ENCODE measurements at regions not wholly inside any gene's neighbourhood (a gene's known extent, or its start where the extent isn't known, plus 50 kb on each side); places are given as distances from the start of the nearest gene placed in this dataset.

GRCh38 chr4:166435449-166435848 lies 562.4 kb downstream of the TLL1 start:
- Histone ChIP-seq H3K4me2 (ENCODE audit: insufficient read depth in 1 of 2, low read depth in 2 of 2, low read length in 2 of 2) (no peak overlapping the region), H3K79me1 (ENCODE audit: low read depth, low read length) (no peaks in the 10 kb centered on the region), H3K27ac (ENCODE audit: low read depth, low read length) (no peak overlapping the region), H2BK20ac (ENCODE audit: low read length) (no peak overlapping the region), H3K18ac (ENCODE audit: extremely low read depth, low read length) (no peak overlapping the region), H3K4me3 (ENCODE audit: extremely low read depth in 1 of 4, insufficient read depth in 2 of 4, low read depth in 3 of 4, low read length in 4 of 4) (no peak overlapping the region), H4K8ac (ENCODE audit: extremely low read depth, insufficient read depth, low read length) (no peak overlapping the region), H2BK15ac (ENCODE audit: low read length) (no peak overlapping the region), H3K23ac (ENCODE audit: insufficient read length) (no peak overlapping the region), H2AFZ (ENCODE audit: low read length) (no peak overlapping the region), H3K27me3 (replicated peaks in 1 of 4; ENCODE audit: control insufficient read depth in 3 of 4, extremely low read depth in 1 of 4, insufficient read depth in 3 of 4, low read length in 3 of 4) (no peaks in the 10 kb centered on the region), H4K5ac (ENCODE audit: insufficient read length, low read depth, low read length) (no peak overlapping the region), H4K91ac (replicated peaks; ENCODE audit: insufficient read length, low read length) (no peak overlapping the region), H3K14ac (ENCODE audit: insufficient read length) (no peak overlapping the region), H2BK120ac (replicated peaks; ENCODE audit: low read depth, low read length) (no peak overlapping the region), H3K9me3 (ENCODE audit: insufficient read depth in 2 of 2, low read depth in 1 of 2, low read length in 1 of 2) (no peaks in the 10 kb centered on the region), H3K9ac (replicated peaks in 1 of 4; ENCODE audit: extremely low read depth in 1 of 4, low read depth in 3 of 4, low read length in 3 of 4) (no peak overlapping the region), H2BK5ac (ENCODE audit: low read depth, low read length) (no peak overlapping the region), H2BK12ac (ENCODE audit: low read depth, low read length) (no peak overlapping the region), H2AK5ac (ENCODE audit: low read depth, low read length) (no peak overlapping the region), H3K23me2 (ENCODE audit: low read depth, low read length) (no peaks in the 10 kb centered on the region), H4K20me1 (replicated peaks in 1 of 2; ENCODE audit: control insufficient read depth in 1 of 2, insufficient read depth in 2 of 2, low read length in 2 of 2) (no peaks in the 10 kb centered on the region), H3K56ac (replicated peaks; ENCODE audit: insufficient read length, low read depth, low read length) (no peak overlapping the region), H3K36me3 (ENCODE audit: control insufficient read depth in 2 of 4, insufficient read depth in 4 of 4, low read length in 3 of 4) (no peaks in the 10 kb centered on the region), H3K4ac (replicated peaks; ENCODE audit: insufficient read length, low read depth, low read length) (no peak overlapping the region), H3K4me1 (replicated peaks in 1 of 4; ENCODE audit: control insufficient read depth in 3 of 4, insufficient read depth in 4 of 4, low read length in 3 of 4) (no peaks in the 10 kb centered on the region), H3K79me2 (ENCODE audit: control insufficient read depth in 1 of 2, insufficient read depth in 2 of 2, low read length in 2 of 2) (no peaks in the 10 kb centered on the region)
- CTCF ChIA-PET (ENCODE audit: partially characterized antibody): interaction anchor here (0.8 kb wide), 1 partner anchor 67 kb away, joined by 3 read pairs; no protein-coding TSS in a partner anchor
- TF ChIP-seq CHD2 (IDR thresholded peaks at IDR 0.05; ENCODE audit: low read length) (no peak), RBBP5 (IDR thresholded peaks at IDR 0.05; ENCODE audit: borderline replicate concordance, low read depth, low read length) (no peak), BCL11A (IDR thresholded peaks at IDR 0.05; ENCODE audit: low read depth in 2 of 2, low read length in 2 of 2) (no peak), KDM1A (IDR thresholded peaks at IDR 0.05; ENCODE audit: borderline replicate concordance, low read length) (no peak), NRF1 (IDR thresholded peaks at IDR 0.05; ENCODE audit: low read depth, low read length) (no peak), CEBPB (IDR thresholded peaks at IDR 0.05; ENCODE audit: low read depth, low read length) (no peak), RXRA (IDR thresholded peaks at IDR 0.05; ENCODE audit: insufficient read depth, low read depth, low read length) (no peak), EGR1 (IDR thresholded peaks at IDR 0.05; ENCODE audit: borderline replicate concordance, low read depth, low read length) (no peak)
- 0% methylated on average over 1 of the region's 1 CpG; no CpG with 5 or more reads in 1 of the 2 experiments for WGBS, 2 experiments (ENCODE audit: extremely low coverage in 1 of 2, insufficient coverage in 1 of 2, insufficient read length in 1 of 2, insufficient replicate concordance in 2 of 2, low coverage in 1 of 2, low lambda C conversion rate in 2 of 2, missing lambda C conversion rate in 1 of 2)
- DNase-seq (ENCODE audit: low read depth in 1 of 2, low spot score in 2 of 2): no peak
- POLR2A ChIA-PET (ENCODE audit: partially characterized antibody): no interaction called here
- no peak for FAIRE-seq
